HCEC 1CT (cell line): ENCODE measurements at regions not wholly inside any gene's neighbourhood (a gene's known extent, or its start where the extent isn't known, plus 50 kb on each side); places are given as distances from the start of the nearest gene placed in this dataset.

Experiments used
- DNase-seq: peaks from one replicate; pipeline ENCODE4 v3.0.0-alpha.2; 2017

- DNase-seq = no peak
Measured at GRCh38 chr2:59093571-59093970, 852.4 kb upstream of the FANCL start.

- DNase-seq = no peak
Measured at GRCh38 chr2:59084326-59084725, 843.2 kb upstream of the FANCL start.

- no peak for DNase-seq
Measured at GRCh38 chr2:59083075-59083828, 842.1 kb upstream of the FANCL start.

GRCh38 chr2:59082657-59083056 is 841.5 kb upstream of the FANCL start:
- DNase-seq = no peak

- no peak for DNase-seq
Measured at GRCh38 chr2:59080451-59081181, 839.5 kb upstream of the FANCL start.

- DNase-seq = no peak
Measured at GRCh38 chr2:59077981-59078531, 836.9 kb upstream of the FANCL start.

GRCh38 chr2:59077026-59077725 is 836.1 kb upstream of the FANCL start:
- DNase-seq = no peak

- DNase-seq = no peak
Measured at GRCh38 chr2:59076079-59076619, 835.0 kb upstream of the FANCL start.

GRCh38 chr2:59074071-59074470 is 832.9 kb upstream of the FANCL start:
- DNase-seq = no peak

GRCh38 chr2:59073286-59073685 is 832.2 kb upstream of the FANCL start:
- no peak for DNase-seq

GRCh38 chr2:59068255-59068654 is 827.1 kb upstream of the FANCL start:
- no peak for DNase-seq

- no peak for DNase-seq
Measured at GRCh38 chr2:59066787-59067399, 825.8 kb upstream of the FANCL start.

GRCh38 chr2:59047373-59047995 is 806.4 kb upstream of the FANCL start:
- DNase-seq = no peak

- no peak for DNase-seq
Measured at GRCh38 chr2:59046401-59047372, 805.6 kb upstream of the FANCL start.

GRCh38 chr2:59044736-59045135 is 803.6 kb upstream of the FANCL start:
- DNase-seq = no peak

- DNase-seq = no peak
Measured at GRCh38 chr2:59041139-59041538, 800.0 kb upstream of the FANCL start.

- no peak for DNase-seq
Measured at GRCh38 chr2:59034837-59035236, 793.7 kb upstream of the FANCL start.

GRCh38 chr2:59034106-59034505 is 793.0 kb upstream of the FANCL start:
- no peak for DNase-seq

- DNase-seq = no peak
Measured at GRCh38 chr2:59033661-59034060, 792.5 kb upstream of the FANCL start.

GRCh38 chr2:59032499-59032898 is 791.4 kb upstream of the FANCL start:
- DNase-seq = no peak

- DNase-seq = no peak
Measured at GRCh38 chr2:59029058-59029457, 787.9 kb upstream of the FANCL start.
